HEK293 (cell line): ENCODE measurements at regions not wholly inside any gene's neighbourhood (a gene's known extent, or its start where the extent isn't known, plus 50 kb on each side); places are given as distances from the start of the nearest gene placed in this dataset.

Source experiments
- PRDM1 ChIP-seq: fragments of 450-650 bp; formaldehyde crosslinking; IDR thresholded peaks from 2 replicates; pipeline ENCODE4; 2016; ENCODE audit warnings: missing biosample characterization, missing genetic modification characterization
- SP2 ChIP-seq: fragments of 450-650 bp; formaldehyde crosslinking; IDR thresholded peaks from 2 replicates; pipeline ENCODE4 v1.5.1; 2016; ENCODE audit warnings: missing biosample characterization, missing genetic modification characterization
- ZIC2 ChIP-seq: fragments of 450-650 bp; formaldehyde crosslinking; IDR thresholded peaks from 2 replicates; pipeline ENCODE4 v1.5.1; 2016; ENCODE audit warnings: missing biosample characterization, missing genetic modification characterization
- ZNF132 ChIP-seq: fragments of 450-650 bp; formaldehyde crosslinking; IDR thresholded peaks from 2 replicates; pipeline ENCODE4 v1.5.1; 2017; ENCODE audit warnings: missing biosample characterization, missing genetic modification characterization, borderline replicate concordance
- ZNF335 ChIP-seq: fragments of 450-650 bp; formaldehyde crosslinking; conservative IDR thresholded peaks from 2 replicates; pipeline ENCODE4 v1.5.1; 2016; ENCODE audit warnings: missing biosample characterization, missing genetic modification characterization
- ZNF677 ChIP-seq: fragments of 450-650 bp; IDR thresholded peaks from 2 replicates; pipeline ENCODE4 v1.5.0; 2018; ENCODE audit warnings: missing biosample characterization, mild to moderate bottlenecking, missing genetic modification characterization, moderate library complexity
- TF ChIP-seq, protein P1 (sequence below): fragments of 450-650 bp; formaldehyde crosslinking; IDR thresholded peaks from 2 replicates; pipeline ENCODE4 v1.5.1; 2016; ENCODE audit warnings: missing biosample characterization, missing genetic modification characterization

DNA sequence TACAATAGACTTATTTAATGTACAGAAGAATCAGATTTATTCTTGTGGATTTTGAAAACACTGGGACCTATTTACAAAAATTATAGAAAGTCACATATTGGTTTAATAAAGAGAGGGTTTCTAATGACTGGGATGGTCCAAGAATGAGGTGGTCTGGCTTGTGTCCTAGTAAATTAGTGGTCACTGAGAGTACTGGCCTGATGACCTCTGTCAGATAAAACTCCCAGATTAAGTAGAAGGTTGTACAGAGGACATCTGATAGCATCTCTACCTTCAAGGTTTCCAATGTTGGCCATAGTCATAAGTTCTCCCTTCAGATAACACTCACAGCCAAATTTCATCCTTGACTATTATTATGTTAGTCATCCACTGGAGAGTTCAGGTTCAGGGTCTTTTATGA lies 692.9 kb downstream of the MTRR start:
- no peak for TF ChIP-seq PRDM1 (tag by site-specific recombination)
- no peak for TF ChIP-seq ZNF677 (tag by site-specific recombination)
- TF ChIP-seq SP2 (tag by site-specific recombination) = no peak
- TF ChIP-seq, protein P1, sequence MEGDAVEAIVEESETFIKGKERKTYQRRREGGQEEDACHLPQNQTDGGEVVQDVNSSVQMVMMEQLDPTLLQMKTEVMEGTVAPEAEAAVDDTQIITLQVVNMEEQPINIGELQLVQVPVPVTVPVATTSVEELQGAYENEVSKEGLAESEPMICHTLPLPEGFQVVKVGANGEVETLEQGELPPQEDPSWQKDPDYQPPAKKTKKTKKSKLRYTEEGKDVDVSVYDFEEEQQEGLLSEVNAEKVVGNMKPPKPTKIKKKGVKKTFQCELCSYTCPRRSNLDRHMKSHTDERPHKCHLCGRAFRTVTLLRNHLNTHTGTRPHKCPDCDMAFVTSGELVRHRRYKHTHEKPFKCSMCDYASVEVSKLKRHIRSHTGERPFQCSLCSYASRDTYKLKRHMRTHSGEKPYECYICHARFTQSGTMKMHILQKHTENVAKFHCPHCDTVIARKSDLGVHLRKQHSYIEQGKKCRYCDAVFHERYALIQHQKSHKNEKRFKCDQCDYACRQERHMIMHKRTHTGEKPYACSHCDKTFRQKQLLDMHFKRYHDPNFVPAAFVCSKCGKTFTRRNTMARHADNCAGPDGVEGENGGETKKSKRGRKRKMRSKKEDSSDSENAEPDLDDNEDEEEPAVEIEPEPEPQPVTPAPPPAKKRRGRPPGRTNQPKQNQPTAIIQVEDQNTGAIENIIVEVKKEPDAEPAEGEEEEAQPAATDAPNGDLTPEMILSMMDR (tag by site-specific recombination) = no peak
- TF ChIP-seq ZNF132 (tag by site-specific recombination) = no peak
- no peak for TF ChIP-seq ZNF335 (tag by site-specific recombination)
- TF ChIP-seq ZIC2 (tag by site-specific recombination) = no peak
